Esophagus mucosa (tissue), 1 donor: ENCODE measurements at regions not wholly inside any gene's neighbourhood (a gene's known extent, or its start where the extent isn't known, plus 50 kb on each side); places are given as distances from the start of the nearest gene placed in this dataset.

Experiments
- ATAC-seq: fragments of 200-7000 bp; cut with Tn5 transposase; one replicate; pipeline ENCODE4 v1.9.1; 2020
- donor health status: DM: yes; HTN: yes; CAD: no.

DNA sequence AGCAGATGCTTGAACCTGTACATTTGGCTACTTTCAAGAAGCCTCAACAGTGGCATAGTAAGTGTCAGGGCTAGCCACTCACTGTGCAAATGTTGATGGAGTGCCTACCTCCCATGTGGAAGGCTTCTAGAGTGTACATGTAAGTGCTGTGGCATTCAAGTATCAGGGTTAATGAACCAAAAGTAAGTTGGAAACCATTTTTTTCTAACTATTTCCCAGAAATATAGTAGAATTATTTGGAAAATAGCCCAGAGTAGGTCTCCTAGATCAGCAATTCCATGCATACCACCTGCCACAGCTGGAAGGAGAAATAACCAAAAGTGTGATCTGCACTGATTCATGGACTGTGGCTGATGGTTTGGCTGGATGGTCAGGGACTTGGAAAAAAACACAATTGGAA is 53.3 kb downstream of the FOXD1 start:
- ATAC-seq, result no peak

DNA sequence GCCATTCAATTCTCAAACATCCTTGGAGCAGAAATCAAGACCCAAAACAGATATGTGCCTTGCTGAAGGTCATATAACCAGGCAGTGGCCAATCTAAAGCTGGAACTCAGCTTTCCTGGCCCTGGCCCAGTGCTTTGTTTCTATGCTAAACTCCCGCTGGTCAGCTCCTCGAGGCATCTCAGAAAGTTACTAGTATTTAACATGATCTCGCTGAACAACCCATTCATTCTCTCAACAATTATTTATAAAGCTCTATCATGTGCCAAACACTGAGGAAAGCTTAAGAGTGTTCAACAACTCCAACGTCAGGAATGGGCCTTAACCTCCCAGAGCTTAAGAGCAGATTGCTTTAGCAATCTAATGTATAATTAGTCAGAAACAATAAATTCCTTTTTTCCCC is 54.0 kb downstream of the FOXD1 start:
- ATAC-seq, result no peak

DNA sequence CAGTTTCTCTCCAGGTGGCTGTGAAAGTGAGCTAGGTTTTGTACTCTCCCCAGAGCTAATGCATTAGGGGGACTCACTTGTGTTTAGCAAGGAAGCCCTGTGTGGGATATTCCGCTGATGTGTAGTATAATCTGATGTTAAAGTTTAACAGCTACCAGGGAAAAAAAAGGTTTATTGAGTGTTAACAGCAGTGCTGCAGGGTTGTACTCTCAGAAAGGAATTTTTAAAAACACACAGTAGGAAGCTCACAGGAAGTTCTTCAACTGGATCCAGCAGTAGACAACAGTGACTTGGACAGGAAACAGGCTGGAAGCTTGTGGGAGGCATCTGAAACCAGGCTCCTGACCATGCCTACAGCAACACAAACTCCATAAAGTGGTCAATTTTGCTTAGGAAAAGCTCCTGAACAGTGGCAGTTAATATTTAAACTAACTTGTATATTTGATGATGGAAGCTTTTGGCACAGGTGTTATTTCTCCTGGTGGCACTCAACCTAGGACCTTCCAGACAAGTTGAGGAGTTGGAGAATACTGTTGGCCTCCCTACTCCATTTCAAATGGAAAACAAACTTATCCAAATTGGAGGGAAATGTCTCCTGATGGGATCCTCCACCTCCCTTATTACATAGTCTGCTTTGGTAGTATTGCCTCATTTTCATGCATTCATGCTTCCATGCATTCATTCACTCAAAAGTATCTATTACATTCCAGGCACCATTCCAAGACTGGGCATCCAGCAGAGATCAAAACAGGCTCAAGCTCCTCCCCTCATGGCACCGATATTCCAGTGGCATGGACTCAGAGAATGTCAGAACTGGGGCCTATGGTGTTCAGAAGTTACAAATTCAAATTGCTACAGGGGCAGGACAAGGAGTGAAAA is 54.7 kb downstream of the FOXD1 start:
- ATAC-seq, result no peak

DNA sequence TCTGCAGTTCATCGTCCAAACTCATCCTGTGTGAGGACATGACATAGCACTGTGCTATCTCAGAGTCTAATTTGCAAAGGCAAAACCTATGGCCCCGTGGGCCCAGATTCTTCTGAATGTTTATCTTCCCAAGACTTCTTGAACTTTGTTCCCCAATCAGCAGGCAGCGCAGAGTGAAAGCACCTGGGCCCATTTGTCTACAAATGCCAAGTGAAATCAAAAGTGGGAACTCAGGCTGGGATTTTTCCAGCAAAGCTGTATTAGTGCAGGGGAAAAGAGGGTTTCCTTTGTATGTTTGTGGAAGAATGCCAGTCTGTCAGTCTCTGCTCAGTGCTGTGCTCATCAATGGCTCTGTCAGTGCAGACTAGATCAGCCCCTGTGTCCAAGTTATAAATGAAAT is 55.8 kb downstream of the FOXD1 start:
- no peak for ATAC-seq

DNA sequence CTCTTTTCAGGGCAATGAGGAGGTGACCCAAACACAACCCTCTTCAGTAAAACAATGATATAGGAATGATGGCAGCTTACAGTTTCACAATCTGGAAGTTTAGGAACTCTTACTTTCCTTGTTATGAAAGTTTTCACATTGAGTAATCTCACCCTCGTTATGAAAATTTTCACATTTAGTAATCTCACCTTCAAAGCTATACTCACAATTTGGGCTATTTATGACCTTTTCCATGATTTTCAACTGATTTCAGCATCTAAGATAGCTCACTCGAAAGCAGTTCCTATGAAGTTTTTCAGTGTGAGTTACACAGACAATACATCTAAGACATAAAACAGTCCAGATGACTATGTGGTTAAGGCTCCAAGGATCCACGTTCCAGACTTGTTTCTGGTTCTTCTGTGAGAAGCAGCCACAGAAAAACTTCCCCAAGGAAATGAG is 57.1 kb downstream of the FOXD1 start:
- ATAC-seq, result no peak

DNA sequence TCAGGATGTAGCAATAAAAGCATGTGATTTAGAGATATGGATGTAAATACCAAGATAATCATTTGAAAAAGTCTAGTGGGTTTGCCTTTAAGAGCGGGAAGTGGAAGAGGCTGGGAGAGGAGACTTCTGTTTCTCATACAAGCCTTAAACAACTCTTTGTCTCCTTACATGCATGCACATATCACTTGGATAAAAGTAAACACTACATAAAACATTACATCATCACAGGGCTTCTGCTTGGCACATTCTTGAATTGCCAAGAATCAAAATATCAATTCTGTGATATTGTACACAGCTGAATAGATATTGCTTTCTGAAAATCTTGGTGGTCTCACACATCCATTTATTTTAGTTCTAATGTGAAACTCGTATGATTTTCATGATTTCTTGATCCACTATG is 57.6 kb downstream of the FOXD1 start:
- ATAC-seq, result no peak

DNA sequence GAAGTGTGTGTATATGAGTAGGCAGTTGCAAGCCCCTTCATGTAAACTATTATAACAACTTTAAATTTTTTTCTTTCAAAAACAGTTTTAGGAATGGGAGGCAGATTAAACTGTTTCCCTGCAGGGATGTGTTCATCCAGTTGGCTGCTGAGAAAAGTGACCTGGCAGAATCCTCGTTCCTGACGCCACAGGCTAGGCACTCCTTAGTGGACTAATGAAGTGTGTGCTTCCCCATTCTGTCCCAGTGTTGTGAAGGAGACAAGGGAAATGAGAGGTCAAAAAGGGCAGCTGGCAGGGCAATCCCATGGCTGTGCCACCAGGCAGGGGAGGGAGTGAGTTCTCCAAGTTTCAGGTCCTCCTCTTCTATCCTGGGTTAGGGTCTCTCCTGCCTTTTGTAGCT is 59.8 kb downstream of the FOXD1 start:
- no peak for ATAC-seq

DNA sequence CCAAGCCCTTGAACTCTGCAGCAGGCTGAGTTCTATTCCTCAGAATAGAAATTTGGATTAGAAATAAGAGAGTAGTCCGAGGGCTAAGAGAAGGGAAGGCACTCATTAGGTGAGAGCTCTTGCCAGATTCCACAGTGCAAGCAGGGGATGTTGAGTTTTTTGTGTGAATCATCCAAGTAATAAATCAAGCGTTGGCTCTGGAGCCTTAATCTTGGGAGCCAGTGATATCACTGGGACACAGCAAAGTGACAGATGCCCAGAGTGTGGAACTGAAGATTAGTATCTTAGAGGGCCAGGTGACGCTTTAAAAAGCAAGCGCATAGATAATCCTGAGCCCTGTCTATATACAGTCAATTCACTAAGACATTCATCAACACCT is 60.3 kb downstream of the FOXD1 start:
- no peak for ATAC-seq

DNA sequence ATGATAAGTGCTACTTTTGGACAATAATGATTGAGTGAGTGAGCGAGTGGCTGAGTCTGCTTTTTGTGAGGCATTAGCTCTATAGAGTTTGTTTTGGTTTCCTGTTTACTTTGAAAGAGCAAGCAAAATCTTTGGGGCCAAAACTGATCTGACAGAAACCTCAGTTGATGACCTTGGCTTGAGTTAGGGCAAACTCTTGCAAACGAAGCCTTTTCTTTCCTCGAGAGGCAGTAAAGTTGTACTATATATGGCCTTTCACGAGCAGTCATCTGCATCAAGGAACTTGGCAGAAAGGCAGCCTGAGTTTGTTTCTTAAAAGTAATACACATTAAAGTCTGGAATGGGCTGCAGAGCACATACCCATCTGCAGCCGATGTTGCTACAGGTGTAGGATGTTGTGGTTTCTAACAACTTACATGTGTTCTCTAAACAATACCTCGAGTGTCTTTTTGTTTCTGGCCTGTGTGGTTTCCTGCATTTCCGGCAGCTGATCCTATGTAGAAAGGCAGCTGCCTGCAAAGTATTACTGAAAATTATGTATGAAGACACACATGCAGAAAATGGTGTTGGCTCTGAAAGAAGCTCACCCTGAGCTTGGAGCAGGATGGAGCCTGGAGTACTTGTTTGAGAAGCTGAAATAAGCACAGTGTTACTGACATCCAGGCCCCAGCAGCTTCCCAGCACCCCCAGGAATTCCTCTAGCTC is 60.8 kb downstream of the FOXD1 start:
- peak; percentile 32 for ATAC-seq

DNA sequence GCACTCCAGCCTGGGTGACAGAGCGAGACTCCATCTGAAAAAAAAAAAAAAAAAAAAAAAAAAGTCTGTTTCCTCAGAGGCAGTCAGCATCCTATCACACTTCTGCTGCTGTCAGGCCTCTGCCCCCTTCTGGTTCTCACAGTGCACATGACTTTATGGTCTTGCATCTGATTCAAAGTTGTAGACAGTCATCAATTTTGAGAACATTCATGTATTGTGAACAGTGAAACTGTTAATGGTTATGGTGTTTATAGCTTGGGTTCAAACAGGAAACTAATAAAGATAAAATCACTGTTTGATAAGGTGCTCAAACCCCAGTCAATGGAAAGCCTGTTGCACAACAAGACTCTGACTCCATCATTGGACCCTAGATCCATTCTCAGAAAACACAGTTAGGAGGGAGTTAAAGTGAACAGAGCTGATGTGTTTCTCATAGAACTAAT is 61.4 kb downstream of the FOXD1 start:
- ATAC-seq, result no peak

DNA sequence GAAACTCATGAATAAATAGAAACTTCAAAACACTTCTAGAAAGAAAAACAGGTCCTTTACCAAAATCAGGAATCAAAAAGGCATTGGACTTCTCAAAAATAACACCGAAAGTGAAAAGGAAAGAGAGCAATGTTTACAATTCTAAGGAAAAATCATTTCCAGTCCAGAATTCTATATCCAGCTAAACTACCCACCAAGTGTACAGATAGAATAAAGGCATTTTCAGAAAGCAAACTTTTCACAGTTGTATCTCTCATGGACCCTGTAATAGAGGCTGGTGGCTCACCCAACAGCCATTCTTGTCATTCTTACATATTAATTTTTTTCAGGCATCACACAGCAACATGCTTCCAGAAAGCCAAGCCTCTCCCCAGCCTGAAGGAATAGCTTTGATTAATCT is 63.7 kb downstream of the FOXD1 start:
- no peak for ATAC-seq

DNA sequence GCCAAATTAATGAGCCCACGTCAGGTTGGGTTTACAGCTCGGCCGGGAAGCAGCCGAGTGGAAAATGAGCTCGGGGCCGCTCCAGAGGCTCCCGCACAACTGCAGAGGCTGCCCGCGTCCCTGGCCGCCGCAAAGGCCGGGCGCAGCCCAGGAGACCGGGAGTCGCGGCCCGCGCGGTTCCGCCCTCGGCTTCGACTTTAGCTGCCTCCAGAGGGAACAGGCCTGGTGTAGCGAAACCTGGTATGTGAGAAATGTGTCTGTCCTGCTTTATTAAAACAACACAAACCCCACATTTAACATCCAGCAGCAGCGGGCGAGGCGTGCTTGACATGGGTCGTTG is 66.2 kb downstream of the FOXD1 start:
- ATAC-seq, result no peak

DNA sequence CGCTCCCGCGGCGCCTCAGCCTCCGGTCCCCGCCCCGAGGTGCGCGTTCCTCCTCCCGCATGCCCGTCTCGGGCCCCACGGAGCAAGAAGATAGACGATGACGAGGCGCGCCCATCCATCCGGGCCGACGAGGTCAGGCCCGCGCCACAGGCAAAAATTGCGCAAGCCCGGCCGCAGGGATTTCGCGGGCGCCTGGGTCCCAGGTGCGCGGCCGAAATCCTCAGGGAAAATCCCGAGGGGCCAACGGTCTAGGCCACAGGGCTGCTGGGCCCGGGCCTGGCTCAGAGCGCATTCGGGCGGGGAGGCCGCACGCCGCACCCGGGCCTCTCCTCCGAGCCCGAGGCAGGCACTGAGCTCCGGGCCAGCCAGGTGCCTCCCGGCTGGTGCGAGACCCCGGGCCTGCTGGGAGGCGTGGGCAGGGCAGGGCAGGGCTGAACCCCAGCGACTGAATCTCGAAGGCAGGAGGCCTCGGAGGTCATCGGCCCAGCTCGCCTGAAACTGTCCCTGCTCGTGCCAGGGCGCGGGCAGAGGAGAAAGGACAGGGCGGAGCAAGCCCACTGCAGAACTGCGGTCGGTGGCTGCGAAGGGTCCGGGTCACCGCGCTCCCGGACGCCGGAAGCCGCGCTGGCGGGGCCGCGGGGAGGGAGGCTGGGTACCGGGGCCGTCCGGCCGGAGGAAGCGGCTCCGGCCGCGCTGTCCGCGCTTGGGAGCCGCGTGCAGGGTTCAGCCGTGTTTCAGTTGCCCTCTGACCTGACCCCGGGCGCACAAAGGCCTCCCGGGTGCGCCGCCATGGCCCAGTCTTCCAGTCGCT is 66.8 kb downstream of the FOXD1 start:
- peak; percentile 43 for ATAC-seq

DNA sequence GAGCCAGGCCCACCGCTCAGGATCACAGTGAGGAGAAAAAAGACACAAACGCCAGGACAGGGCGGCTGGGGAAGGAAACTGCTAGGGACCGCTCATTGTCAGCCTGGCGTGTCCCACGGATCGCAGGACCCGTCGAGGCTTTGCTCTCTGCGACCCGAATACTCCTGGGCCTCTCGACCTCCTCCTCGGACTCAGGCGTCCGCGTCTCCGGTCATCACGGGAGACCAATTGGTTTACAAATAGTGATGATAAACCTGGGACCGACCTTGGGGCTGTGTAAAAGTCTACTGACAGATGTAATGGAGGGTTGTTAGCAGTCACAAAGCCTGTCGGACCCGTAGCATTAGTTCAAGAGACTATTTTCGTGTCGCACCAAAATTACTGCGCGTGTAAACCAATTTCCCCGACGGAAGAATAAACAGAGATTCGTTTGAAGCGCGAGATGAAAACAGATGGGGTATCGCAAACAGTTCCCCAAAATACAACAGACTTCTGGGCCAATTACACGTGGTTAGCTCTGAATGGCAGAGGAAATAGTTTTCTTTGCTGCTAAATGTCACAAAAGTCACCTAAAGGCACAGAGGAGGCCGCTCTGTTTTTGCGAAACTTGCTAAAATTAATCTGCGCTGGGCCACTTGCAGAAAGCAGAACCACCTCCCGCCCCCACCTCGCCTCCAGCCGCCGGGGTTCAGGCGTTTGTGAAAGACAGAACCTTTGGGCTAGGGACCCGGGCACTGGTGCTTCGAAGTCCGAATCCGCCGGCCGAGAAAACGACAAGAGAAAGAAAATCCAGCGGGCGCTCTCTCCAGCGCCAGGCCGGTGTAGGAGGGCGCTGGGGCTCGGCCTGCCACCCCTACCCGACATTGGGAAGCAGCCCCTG is 67.6 kb downstream of the FOXD1 start:
- peak; percentile 28 for ATAC-seq

DNA sequence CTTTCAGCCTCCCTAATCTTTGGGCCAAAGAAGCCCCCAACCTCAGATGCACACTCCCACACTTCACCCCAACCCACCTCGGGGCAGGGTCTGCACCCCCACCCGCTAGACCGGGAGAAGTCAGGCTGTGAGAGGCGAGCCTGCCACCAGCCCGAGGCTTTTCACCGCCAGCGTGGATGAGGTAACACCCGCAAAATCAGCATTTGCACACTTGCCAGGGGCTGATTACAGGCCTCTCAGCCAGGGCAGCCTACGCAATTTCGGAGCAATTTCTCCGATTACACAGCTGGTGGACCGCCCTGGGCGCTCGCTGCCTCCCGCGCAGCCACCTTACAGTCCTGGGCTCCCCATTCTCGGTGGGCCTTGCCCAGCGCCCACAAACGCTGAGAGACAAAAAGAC is 68.5 kb downstream of the FOXD1 start:
- no peak for ATAC-seq

DNA sequence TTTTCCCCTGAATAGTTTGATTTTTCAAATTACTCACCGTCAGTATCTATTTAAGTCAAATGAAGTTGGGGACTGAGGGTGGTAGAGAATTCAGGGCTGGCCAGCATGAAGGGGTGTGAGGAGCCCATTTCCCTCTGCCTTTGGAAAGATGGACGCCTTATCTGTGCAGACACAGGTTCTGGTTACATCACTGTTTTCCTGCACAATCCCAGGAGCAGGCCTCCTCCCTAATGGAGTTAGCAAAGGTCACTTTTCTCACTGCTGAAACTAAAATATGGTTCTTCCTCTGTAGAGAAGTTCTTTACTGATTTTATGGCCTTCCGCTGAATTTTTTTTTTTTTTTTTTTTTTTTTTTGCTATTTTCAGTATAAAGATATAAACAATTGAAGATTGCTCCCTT is 69.1 kb downstream of the FOXD1 start:
- ATAC-seq, result no peak

DNA sequence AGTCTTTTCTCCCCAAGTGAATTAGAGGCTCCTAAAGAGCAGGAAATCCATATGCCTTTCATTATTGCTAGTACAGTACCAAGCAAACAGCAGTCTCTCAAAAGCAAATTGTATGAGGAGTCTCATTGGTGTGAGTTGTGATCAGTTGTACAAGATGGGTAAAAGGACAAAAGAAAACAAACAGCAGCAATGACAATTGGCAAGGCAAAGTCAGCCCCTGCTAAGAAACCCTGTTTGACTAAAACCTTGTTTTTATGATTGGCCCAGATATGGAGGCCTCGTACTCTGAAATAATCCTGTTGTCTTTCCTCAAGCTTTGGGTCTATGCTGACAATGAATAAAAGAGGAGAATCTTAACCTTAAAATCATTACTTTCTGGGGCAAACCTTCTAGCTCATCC is 69.8 kb downstream of the FOXD1 start:
- ATAC-seq, result no peak

DNA sequence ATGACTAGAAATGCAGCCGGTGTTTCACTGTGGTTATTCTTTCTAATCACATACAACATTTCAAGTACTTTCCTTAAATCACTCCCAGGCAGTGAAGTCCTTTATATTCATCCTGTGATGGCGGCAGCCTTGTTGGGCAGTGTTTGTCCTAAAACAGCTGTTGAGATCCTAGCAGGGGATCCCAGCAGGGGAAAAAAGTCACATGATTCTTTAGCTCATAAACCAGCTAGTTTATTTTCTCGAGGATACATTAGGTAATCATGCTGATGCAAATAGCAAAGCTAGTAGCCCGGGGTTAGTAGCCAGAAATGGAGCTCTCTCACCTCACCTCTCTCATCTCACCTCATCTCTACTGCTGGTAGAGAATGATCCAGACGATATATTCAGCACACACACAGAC is 70.5 kb downstream of the FOXD1 start:
- ATAC-seq, result no peak

DNA sequence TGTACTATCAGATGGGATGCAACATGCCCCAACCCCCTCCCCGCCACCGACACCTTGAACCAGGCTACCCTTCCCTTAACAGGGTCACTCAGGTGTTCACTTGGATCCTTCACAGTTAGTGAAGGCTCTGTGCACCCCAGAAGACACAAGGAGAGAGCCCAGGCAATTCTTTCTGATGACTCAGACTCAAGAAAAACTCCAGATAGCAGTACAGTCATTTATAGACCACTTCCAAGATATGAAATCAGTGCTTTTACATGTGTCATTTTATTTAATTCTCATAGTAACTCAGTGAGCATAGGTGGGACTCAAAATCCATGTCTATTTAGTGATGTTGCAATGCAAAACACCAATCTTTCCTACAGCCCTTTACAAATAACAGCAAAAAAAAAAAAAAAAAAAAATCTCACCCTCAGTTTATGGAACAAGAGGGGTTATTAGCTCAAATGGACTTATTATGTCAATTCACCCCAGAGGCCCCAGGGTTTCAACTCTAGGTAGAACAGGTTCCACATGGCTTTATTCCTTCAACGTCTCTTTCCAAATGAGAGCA is 71.9 kb downstream of the FOXD1 start:
- ATAC-seq, result no peak

DNA sequence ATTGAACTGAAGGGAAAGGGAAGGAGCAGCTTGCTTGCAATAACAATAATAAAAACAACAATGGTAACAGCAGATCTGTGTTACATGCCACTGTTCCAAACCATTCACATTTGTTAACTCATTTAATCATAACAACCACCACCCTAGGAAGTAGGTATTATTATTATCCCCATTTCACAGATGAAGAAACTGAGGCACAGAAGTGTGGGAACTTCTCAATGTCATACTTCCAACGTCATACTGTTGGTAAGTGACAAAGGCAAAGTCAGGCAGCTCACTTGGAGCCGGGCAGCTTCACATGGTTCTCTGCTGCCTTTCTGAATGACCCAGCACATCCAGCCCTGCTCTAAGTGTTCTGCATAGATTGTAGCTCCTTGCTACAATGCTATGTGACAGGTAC is 72.6 kb downstream of the FOXD1 start:
- no peak for ATAC-seq

DNA sequence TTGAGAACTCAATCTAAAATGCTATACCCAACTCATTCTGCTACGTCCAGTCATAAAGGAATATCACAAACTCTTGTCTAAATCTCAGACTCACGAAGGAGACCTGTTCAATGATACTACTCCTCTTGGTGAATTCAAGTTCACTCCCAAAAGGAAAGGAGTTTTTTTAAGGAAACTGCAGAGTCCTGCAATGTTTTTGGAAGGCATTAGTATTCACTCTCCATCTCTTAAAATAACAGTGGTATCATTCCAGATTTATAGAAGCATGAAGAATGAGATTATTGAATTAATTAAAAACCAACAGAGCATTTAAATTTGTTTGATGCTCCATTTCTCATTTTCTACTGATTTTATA is 73.4 kb downstream of the FOXD1 start:
- no peak for ATAC-seq

DNA sequence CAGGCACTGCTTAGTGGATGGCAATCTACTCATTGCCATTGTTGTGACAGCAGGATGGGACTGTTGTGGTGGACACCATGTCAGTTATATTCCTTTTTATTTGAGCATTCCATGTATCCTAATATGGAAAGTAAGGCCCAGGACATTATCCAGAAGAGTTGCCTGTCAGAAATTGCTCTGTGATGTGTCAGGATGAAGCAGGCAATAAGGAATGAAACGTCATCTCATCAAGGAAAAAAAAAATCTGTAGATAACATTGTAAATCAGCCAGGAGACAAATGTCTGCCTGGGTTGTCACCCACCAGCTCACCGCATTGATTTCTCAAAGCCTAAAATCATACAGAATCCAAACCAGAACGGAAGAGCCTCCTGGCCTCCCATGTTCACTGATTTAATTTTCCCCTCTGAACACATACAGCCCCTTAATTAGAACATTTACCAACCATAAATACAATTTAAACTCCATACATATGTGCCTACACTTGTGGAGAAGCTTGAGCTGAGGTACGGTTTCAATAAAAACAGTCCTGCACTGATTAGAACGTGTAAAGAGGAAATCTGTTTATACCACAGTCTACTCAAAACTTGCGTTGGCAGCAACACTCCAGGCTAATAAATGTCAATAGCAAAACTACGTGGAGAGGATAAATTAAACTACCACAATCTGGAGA is 73.9 kb downstream of the FOXD1 start:
- no peak for ATAC-seq
